ENCODE measurements at regions not wholly inside any gene's neighbourhood (a gene's known extent, or its start where the extent isn't known, plus 50 kb on each side); places are given as distances from the start of the nearest gene placed in this dataset.
"Not testable (repeated sequence)": the region's sequence is repeated elsewhere in the genome, so short reads cannot be mapped to it uniquely, and the experiment has no call there.

- Histone ChIP-seq H3K9me3 (ENCODE audit: control insufficient read depth in 2 of 2, insufficient read depth in 1 of 2, low read depth in 1 of 2, low read length in 1 of 2) (no peaks in the 10 kb centered on the region), H3K36me3 (ENCODE audit: control insufficient read depth in 2 of 2, insufficient read depth in 2 of 2, low read length in 1 of 2) (no peaks in the 10 kb centered on the region), H3K27me3 (ENCODE audit: control insufficient read depth in 1 of 2, insufficient read depth in 2 of 2, low read length in 2 of 2) (no peaks in the 10 kb centered on the region), H3K4me1 (ENCODE audit: control insufficient read depth in 2 of 2, insufficient read depth in 2 of 2, low read length in 1 of 2) (no peaks in the 10 kb centered on the region), H3K27ac (ENCODE audit: low read depth in 2 of 2, low read length in 1 of 2) (peak overlapping the region; percentile 79 to 95), H3K4me3 (ENCODE audit: low read depth in 1 of 2, low read length in 2 of 2) (peak overlapping the region; percentile 58 to 82)
- 17 to 18% methylated on average over 10 of the region's 10 CpGs for WGBS, 2 donors
Measured at GRCh38 chr6:27188885-27189418, 58.5 kb upstream of the PRSS16 start.

DNA sequence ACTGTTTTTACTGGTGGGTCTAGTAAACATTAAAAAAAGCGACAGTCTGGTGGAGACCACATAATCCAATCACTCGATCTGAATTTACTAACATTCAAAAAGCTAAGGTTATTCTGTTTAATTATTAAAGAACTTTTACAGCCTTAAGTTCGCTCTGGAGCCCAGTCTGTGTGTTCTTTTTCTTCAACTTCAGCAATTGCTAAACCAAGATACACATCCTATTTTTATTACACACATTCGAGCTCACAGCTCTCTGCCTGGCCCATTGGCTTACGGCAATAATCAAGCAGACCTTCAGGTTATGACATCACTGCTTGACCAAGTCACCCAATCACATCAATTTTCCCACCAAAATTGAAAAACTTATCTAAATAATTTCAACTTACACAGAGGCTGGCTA is 57.4 kb upstream of the PRSS16 start:
- H3K9me3 ChIP-seq (ENCODE audit: control insufficient read depth in 2 of 2, insufficient read depth in 1 of 2, low read depth in 1 of 2, low read length in 1 of 2) = no peaks in the 10 kb centered on the region
- no peaks in the 10 kb centered on the region for H3K36me3 ChIP-seq (ENCODE audit: control insufficient read depth in 2 of 2, insufficient read depth in 2 of 2, low read length in 1 of 2)
- H3K27me3 ChIP-seq (ENCODE audit: control insufficient read depth in 1 of 2, insufficient read depth in 2 of 2, low read length in 2 of 2) = no peaks in the 10 kb centered on the region
- H3K27ac ChIP-seq (ENCODE audit: low read depth in 2 of 2, low read length in 1 of 2) = no peak overlapping the region
- H3K4me3 ChIP-seq (ENCODE audit: low read depth in 1 of 2, low read length in 2 of 2) = no peak overlapping the region
- H3K4me1 ChIP-seq (ENCODE audit: control insufficient read depth in 2 of 2, insufficient read depth in 2 of 2, low read length in 1 of 2) = no peaks in the 10 kb centered on the region
- 79 to 92% methylated on average over 5 of the region's 5 CpGs for WGBS, 2 donors

GRCh38 chr6:27194453-27194852 is 53.0 kb upstream of the PRSS16 start:
- not testable (repeated sequence) for H3K4me1 ChIP-seq (ENCODE audit: control insufficient read depth in 2 of 2, insufficient read depth in 2 of 2, low read length in 1 of 2); H3K27ac ChIP-seq (ENCODE audit: low read depth in 2 of 2, low read length in 1 of 2); H3K27me3 ChIP-seq (ENCODE audit: control insufficient read depth in 1 of 2, insufficient read depth in 2 of 2, low read length in 2 of 2); H3K36me3 ChIP-seq (ENCODE audit: control insufficient read depth in 2 of 2, insufficient read depth in 2 of 2, low read length in 1 of 2); H3K9me3 ChIP-seq (ENCODE audit: control insufficient read depth in 2 of 2, insufficient read depth in 1 of 2, low read depth in 1 of 2, low read length in 1 of 2); H3K4me3 ChIP-seq (ENCODE audit: low read depth in 1 of 2, low read length in 2 of 2)
- WGBS, 2 donors = 69 to 75% methylated on average over 4 of the region's 4 CpGs

- not testable (repeated sequence) for H3K27ac ChIP-seq (ENCODE audit: low read depth in 2 of 2, low read length in 1 of 2); H3K36me3 ChIP-seq (ENCODE audit: control insufficient read depth in 2 of 2, insufficient read depth in 2 of 2, low read length in 1 of 2); H3K4me1 ChIP-seq (ENCODE audit: control insufficient read depth in 2 of 2, insufficient read depth in 2 of 2, low read length in 1 of 2); H3K9me3 ChIP-seq (ENCODE audit: control insufficient read depth in 2 of 2, insufficient read depth in 1 of 2, low read depth in 1 of 2, low read length in 1 of 2); H3K27me3 ChIP-seq (ENCODE audit: control insufficient read depth in 1 of 2, insufficient read depth in 2 of 2, low read length in 2 of 2); H3K4me3 ChIP-seq (ENCODE audit: low read depth in 1 of 2, low read length in 2 of 2)
- 67 to 77% methylated on average over 3 of the region's 3 CpGs for WGBS, 2 donors
Measured at GRCh38 chr6:27195547-27195946, 52.0 kb upstream of the PRSS16 start.

Data from esophagus (tissue), 2 donors.